ENCODE measurements at regions not wholly inside any gene's neighbourhood (a gene's known extent, or its start where the extent isn't known, plus 50 kb on each side); places are given as distances from the start of the nearest gene placed in this dataset.
"Not testable (repeated sequence)": the region's sequence is repeated elsewhere in the genome, so short reads cannot be mapped to it uniquely, and the experiment has no call there.

DNA sequence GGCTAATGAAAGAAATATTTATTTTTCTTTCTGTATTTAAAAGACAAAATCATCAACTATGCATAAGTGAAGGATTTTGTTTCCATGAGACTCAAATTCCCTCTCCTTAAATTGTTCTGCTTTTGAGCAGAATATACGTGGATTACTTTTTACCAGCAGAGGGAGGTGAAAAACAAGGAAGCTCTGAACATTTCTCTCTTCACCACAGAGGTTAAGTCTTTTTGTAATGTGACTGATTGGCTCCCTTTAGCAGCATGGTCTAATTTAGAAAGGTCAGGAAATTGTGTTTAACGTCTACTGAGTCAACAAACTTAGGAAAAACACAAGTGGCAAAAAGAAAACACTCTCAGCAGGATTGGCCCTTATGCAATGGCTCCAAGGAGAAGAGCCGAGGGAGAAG is 55.1 kb upstream of the F9 start:
- in situ Hi-C loops (cut with HindIII; ENCODE audit: low sequenced_read_pairs), result no loop called here

GRCh38 chrX:139461945-139462344 is 68.6 kb upstream of the F9 start:
- in situ Hi-C loops (cut with HindIII; ENCODE audit: low sequenced_read_pairs), result not testable (repeated sequence)

More for the DNA sequence above, 55.1 kb upstream of the F9 start:
- DNase-seq (ENCODE audit: low spot score), result no peak

DNA sequence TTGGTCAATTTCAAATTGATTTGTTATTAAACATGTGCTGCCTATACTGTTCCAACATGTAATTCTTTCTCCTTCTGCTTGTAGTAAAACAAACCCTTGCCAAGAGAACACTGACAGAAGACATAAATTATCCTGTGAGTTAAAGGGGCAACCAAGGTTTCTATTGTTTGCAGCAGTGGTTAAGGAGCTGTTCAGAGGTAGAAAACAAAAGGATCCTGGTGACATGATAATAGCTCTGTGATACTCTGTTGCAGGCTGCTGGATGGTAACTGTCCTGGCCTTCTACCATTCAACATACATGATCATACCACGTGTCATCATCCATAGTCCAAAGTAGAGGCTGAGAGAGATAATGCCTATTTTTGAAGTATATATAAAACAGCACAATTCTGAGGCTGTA is 75.8 kb upstream of the F9 start:
- DNase-seq (ENCODE audit: low spot score), result no peak

More at GRCh38 chrX:139461945-139462344, 68.6 kb upstream of the F9 start:
- DNase-seq (ENCODE audit: low spot score), result not testable (repeated sequence)

GRCh38 chrX:139448996-139449395 is 81.5 kb upstream of the F9 start:
- in situ Hi-C loops (cut with HindIII; ENCODE audit: low sequenced_read_pairs), result no loop called here
- DNase-seq (ENCODE audit: low spot score), result no peak

More for the DNA sequence above, 75.8 kb upstream of the F9 start:
- in situ Hi-C loops (cut with HindIII; ENCODE audit: low sequenced_read_pairs), result no loop called here

DNA sequence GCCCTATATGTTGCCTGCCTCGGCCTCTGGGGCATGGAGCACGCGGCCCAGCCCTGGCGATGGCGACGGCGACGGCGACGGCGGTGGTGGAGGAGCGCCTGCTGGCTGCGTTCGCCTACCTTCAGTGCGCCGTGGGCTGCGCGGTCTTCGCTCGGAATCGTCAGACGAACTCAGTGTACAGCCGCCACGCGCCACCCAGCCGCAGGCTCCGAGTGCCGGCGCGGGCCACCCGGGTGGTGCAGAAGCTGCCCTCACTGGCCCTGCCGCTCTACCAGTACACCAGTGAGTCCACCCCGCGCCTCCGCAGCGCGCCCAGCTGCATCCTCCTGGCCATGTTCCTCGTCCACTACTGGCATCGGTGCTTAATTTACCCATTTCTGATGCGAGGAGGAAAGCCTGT is 83.7 kb upstream of the F9 start:
- no peak for DNase-seq (ENCODE audit: low spot score)
- in situ Hi-C loops (cut with HindIII; ENCODE audit: low sequenced_read_pairs), result no loop called here

DNA sequence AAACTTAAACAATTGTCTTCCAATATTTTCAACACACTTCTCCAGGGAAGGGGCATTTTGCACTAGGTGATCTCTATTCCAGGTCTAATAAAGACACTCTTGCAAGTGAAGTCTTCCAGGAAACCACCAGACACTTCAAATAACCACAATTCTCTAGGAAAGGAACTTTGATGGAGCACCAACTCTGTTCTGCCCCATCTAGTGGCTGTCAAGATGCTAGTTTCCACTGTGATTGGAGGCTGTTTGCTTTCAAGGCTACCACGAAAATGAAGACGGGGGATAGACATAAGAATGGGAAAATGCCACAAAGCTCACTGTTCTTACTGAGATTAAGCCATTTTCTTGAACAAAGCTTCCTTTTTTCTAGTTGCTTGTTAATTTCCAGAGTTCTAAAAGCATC is 100.6 kb upstream of the F9 start:
- DNase-seq (ENCODE audit: low spot score), result peak; percentile 0
- in situ Hi-C loops (cut with HindIII; ENCODE audit: low sequenced_read_pairs), result no loop called here

DNA sequence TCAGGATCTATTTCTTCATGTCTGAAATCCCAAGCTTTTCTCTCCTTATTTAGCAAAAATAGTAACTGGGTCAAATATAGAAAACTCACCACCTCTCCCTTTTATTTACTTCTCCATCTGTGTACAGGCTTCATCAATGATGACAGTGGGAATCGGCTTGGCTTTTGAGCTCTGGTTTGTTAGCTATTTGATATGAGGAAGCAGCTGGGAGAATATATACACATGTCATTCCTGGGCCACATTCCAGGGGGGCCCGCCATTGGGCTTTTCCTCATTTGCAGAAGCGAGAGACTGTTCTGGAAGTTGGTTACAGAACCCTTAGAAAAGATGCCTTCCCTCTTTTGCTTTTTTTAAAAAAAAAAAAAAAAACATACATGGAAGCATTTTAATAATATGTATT is 107.4 kb upstream of the F9 start:
- DNase-seq (ENCODE audit: low spot score), result no peak
- in situ Hi-C loops (cut with HindIII; ENCODE audit: low sequenced_read_pairs), result no loop called here

DNA sequence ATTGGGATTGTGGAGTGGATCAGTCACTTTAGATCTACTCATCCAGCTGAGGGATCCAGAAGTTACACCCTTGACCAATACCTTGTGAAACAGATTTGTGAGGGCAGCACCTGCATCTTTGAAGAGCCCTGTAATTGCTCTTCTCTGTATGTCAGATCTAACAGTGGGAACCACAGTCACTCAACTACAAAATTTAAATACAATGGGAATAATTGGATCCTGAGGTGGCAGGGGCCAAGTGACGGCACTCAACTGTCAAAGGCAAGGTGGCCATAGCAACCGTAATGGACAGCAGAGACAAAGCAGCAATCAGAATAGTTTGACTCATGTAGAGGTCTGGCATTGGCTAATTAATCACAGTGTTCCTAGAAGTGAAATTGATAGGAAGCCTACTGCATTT is 132.3 kb upstream of the F9 start:
- in situ Hi-C loops (cut with HindIII; ENCODE audit: low sequenced_read_pairs); DNase-seq (ENCODE audit: low spot score): not testable (repeated sequence)

DNA sequence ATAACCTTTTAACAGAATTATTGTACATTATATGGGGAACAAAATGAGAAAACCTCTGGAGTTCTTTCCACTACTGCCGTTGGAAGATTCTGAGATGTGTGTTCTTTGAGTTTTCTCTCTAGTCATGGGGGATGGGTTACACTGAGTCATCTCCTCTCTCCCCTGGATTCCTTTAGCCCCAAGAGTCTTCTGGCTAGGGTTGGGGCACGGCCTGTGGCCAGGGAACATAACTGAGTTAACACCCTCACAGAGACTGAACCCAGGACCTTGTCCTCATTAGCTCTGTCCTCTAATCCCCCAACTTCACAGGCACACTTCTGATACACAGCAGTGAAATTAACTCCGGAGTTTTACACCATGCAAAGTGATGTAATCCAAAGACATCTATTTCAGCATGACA is 142.3 kb upstream of the F9 start:
- DNase-seq (ENCODE audit: low spot score), result no peak
- in situ Hi-C loops (cut with HindIII; ENCODE audit: low sequenced_read_pairs), result no loop called here

GRCh38 chrX:139382529-139382928 is 148.0 kb upstream of the F9 start:
- in situ Hi-C loops (cut with HindIII; ENCODE audit: low sequenced_read_pairs), result no loop called here
- DNase-seq (ENCODE audit: low spot score), result no peak

DNA sequence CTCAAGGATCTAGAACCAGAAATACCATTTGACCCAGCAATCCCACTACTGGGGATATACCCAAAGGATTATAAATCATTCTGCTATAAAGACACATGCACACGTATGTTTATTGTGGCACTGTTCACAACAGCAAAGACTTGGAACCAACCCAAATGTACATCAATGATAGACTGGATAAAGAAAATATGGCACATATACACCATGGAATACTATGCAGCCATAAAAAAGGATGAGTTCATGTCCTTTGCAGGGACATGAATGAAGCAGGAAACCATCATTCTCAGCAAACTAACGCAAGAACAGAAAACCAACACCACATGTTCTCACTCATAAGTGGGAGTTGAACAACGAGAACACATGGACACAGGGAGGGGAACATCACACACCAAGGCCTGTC is 154.0 kb upstream of the F9 start:
- in situ Hi-C loops (cut with HindIII; ENCODE audit: low sequenced_read_pairs); DNase-seq (ENCODE audit: low spot score): not testable (repeated sequence)

DNA sequence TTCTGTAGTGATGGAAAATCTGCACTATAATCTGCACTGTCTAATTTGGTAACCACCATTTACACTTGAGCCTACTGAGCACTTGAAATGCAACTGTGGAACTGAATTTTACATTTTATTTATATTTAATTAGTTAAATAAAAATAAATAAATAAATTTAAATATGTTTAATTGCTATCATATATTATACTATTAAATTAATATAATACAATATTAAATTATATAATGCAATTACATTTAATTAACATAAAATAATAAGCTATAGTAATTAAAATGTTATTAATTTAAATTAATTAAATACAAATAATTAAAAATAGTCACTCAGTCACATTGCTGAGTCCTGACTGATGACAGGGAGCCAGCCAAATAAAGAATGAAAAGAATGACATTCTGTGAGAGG is 170.2 kb upstream of the F9 start:
- in situ Hi-C loops (cut with HindIII; ENCODE audit: low sequenced_read_pairs), result no loop called here
- DNase-seq (ENCODE audit: low spot score), result no peak

DNA sequence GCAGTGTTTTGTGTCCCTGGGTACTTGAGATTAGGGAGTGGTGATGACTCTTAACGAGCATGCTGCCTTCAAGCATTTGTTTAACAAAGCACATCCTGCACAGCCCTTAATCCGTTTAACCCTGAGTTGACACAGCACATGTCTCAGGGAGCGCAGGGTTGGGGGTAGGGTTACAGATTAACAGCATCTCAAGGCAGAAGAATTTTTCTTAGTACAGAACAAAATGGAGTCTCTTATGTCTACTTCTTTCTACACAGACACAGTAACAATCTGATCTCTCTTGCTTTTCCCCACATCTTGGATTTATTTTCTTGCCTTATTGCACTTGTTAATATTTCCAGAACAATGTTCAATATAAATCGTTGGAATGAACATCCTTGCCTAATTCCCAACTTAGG is 187.9 kb upstream of the F9 start:
- in situ Hi-C loops (cut with HindIII; ENCODE audit: low sequenced_read_pairs); DNase-seq (ENCODE audit: low spot score): not testable (repeated sequence)

- in situ Hi-C loops (cut with HindIII; ENCODE audit: low sequenced_read_pairs); DNase-seq (ENCODE audit: low spot score): not testable (repeated sequence)
Observed at GRCh38 chrX:139341855-139342593, 188.5 kb upstream of the F9 start.

DNA sequence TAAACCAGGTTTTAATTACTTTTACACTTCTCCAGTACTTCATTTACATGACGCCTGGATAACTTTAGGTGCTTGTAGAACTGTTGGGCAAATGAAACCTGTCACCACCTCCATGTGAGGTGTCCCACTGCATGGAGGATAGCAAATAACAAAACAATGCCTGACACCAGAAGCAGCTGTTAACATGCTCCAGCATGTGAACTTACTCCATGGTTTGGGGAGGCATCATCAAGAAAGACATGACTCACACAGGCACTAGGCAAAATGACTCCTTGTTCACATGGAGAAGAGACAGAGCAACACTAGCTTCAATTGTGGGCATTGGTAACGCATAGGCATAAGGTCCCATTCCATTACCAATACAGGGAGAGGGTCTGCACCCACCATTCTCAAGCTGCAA is 198.1 kb upstream of the F9 start:
- no peak for DNase-seq (ENCODE audit: low spot score)
- in situ Hi-C loops (cut with HindIII; ENCODE audit: low sequenced_read_pairs), result no loop called here

GRCh38 chrX:139327355-139327754 is 203.2 kb upstream of the F9 start:
- in situ Hi-C loops (cut with HindIII; ENCODE audit: low sequenced_read_pairs), result no loop called here
- DNase-seq (ENCODE audit: low spot score), result no peak

- DNase-seq (ENCODE audit: low spot score), result no peak
- in situ Hi-C loops (cut with HindIII; ENCODE audit: low sequenced_read_pairs), result no loop called here
Observed at GRCh38 chrX:139324756-139325155, 205.8 kb upstream of the F9 start.

GRCh38 chrX:139320661-139321354 is 209.7 kb upstream of the F9 start:
- DNase-seq (ENCODE audit: low spot score); in situ Hi-C loops (cut with HindIII; ENCODE audit: low sequenced_read_pairs): not testable (repeated sequence)

GRCh38 chrX:139306675-139307074 is 223.9 kb upstream of the F9 start:
- in situ Hi-C loops (cut with HindIII; ENCODE audit: low sequenced_read_pairs); DNase-seq (ENCODE audit: low spot score): not testable (repeated sequence)

DNA sequence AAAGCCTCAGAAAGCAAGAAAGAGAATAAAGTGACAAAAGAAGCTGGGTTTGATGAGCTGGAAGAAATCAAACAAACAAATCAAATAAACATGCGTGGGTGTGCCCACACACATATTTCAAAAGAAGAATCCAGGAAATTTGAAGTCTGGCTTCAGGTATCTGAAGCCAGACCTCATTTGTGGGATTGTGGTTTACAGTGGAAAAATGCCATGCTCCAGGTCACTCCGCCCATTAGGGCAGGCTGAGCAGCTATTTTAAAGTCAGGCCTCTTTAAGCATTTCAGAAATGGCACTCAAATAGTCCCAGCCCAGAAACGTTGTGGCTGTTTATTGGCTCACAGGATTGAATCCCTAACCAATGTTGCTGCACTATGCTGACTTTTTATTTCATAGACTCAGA is 226.1 kb upstream of the F9 start:
- in situ Hi-C loops (cut with HindIII; ENCODE audit: low sequenced_read_pairs), result no loop called here
- DNase-seq (ENCODE audit: low spot score), result no peak

DNA sequence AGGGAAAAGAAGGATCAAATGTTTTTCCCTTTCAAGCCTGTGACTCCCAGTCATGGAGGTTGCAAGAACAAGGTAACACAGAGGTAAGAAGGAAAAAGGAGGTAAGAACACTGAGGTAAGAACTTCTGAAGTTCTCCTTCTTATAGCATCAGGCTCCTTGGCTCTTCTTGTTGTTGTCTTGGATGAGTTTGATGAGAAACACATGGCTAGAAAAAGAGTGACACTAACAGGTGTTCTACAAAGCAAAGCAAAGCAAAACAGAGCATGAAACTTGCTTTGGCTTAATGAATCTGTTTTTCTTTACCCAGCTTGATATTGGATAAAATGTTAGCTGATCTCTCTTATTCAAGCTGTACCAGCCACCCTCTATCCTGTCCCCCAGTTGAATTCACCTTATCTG is 231.2 kb upstream of the F9 start:
- no peak for DNase-seq (ENCODE audit: low spot score)
- in situ Hi-C loops (cut with HindIII; ENCODE audit: low sequenced_read_pairs), result no loop called here

Data from G401 (cell line).